Central memory CD8-positive, alpha-beta T cell (primary cell): ENCODE measurements at regions not wholly inside any gene's neighbourhood (a gene's known extent, or its start where the extent isn't known, plus 50 kb on each side); places are given as distances from the start of the nearest gene placed in this dataset.

ENCODE experiments used
- ATAC-seq: fragments of 150-1000 bp; cut with Tn5 transposase; replicated peaks from 2 replicates; pipeline ENCODE4 v1.10.0; 2022; ENCODE audit warnings: mild to moderate bottlenecking, moderate FRiP score, moderate number of reproducible peaks; ENCODE audit not compliant: poor library complexity, severe bottlenecking; ENCODE audit errors: extremely low read depth
- DNase-seq, 2 donors: peaks; one replicate each; pipeline ENCODE4 v3.0.0; 2021; ENCODE audit warnings: low spot score in 2 of 2
- H3K27ac Mint-ChIP-seq: one replicate; pipeline ENCODE4 v1.8.0; 2022; ENCODE audit warnings: low read depth, mild to moderate bottlenecking, moderate library complexity, mixed read lengths
- H3K27me3 Mint-ChIP-seq: one replicate; pipeline ENCODE4 v1.8.0; 2022; ENCODE audit warnings: mixed read lengths
- H3K36me3 Mint-ChIP-seq: one replicate; pipeline ENCODE4 v1.8.0; 2022; ENCODE audit warnings: mild to moderate bottlenecking, moderate library complexity, mixed read lengths; ENCODE audit not compliant: insufficient read depth
- H3K4me1 Mint-ChIP-seq: one replicate; pipeline ENCODE4 v1.8.0; 2022; ENCODE audit warnings: mixed read lengths
- H3K4me3 Mint-ChIP-seq: one replicate; pipeline ENCODE4 v1.8.0; 2022; ENCODE audit warnings: mild to moderate bottlenecking, moderate library complexity, mixed read lengths
- H3K9me3 Mint-ChIP-seq: one replicate; pipeline ENCODE4 v1.8.0; 2022; ENCODE audit warnings: mixed read lengths

DNA sequence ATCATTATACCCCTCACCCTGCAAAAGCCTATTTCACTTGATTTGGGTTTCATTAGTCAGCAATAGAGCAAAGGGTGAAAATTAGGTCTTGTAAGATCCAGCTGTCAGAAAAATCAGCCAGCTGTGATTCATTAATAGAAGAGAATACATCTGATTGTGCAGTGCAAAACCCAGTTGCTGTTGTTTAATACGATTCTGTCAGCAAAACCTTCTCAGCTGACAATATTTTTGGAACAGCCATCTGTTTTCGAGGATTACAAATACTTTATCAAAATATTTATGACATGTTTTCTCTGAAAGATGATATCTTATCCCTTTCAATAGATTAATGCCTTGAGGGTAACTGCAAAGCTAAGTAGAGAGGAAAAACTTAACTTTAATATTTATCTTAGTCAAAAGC lies 1354.0 kb upstream of the RAG2 start:
- Mint-ChIP-seq H3K9me3 (peaks cover 23% of the 10 kb centered on the region), H3K36me3 (no peaks in the 10 kb centered on the region), H3K27me3 (no peaks in the 10 kb centered on the region), H3K27ac (no peak overlapping the region), H3K4me1 (no peaks in the 10 kb centered on the region), H3K4me3 (no peak overlapping the region)
- no peak for ATAC-seq
- DNase-seq = no peak

DNA sequence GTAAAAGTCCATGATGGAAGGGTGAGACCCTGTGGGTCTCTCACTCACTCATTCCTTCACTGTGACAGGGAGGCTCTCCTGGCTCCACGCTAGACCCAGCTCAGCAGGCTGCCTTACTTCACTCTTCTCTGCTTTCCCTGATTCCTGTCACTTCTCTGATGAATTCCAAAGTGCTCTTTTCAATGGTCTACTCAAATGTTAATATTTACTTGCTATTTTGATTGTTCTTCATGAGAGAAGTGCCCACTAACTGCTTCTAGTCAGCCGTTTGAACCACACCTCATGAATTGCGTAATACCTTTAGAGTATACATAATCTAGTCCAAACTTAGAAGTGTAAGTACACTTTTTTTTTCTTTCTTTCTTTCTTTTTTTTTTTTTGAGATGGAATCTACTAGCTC lies 1350.2 kb upstream of the RAG2 start:
- Mint-ChIP-seq H3K9me3 (peaks cover 22% of the 10 kb centered on the region), H3K36me3 (no peaks in the 10 kb centered on the region), H3K27me3 (no peaks in the 10 kb centered on the region), H3K27ac (no peak overlapping the region), H3K4me1 (no peaks in the 10 kb centered on the region), H3K4me3 (no peak overlapping the region)
- ATAC-seq = no peak
- no peak for DNase-seq

DNA sequence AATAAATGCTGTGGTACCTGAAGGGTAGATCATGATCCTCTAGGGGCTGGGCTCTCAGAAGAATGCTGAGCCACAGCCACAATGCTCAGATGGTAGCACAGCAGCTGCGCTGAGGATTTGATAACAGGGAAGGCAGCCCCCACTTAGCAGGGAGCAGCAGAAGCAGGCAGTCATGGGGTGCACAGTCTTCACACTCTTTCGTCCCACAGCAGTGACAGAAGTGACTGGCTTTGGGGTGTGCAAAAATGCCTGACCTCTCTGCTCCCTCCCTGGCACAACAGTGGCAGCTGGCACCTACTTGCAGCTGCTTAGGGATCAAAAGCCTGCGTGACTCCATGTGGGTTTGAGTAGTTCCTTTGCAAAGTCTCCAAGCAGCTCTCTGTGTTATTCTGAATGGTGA lies 1349.8 kb upstream of the RAG2 start:
- H3K9me3 Mint-ChIP-seq = peaks cover 26% of the 10 kb centered on the region
- DNase-seq (no peak), ATAC-seq (no peak)
- no peak overlapping the region for H3K27ac Mint-ChIP-seq
- H3K4me1 Mint-ChIP-seq = no peaks in the 10 kb centered on the region
- no peaks in the 10 kb centered on the region for H3K27me3 Mint-ChIP-seq
- no peak overlapping the region for H3K4me3 Mint-ChIP-seq
- H3K36me3 Mint-ChIP-seq = no peaks in the 10 kb centered on the region

DNA sequence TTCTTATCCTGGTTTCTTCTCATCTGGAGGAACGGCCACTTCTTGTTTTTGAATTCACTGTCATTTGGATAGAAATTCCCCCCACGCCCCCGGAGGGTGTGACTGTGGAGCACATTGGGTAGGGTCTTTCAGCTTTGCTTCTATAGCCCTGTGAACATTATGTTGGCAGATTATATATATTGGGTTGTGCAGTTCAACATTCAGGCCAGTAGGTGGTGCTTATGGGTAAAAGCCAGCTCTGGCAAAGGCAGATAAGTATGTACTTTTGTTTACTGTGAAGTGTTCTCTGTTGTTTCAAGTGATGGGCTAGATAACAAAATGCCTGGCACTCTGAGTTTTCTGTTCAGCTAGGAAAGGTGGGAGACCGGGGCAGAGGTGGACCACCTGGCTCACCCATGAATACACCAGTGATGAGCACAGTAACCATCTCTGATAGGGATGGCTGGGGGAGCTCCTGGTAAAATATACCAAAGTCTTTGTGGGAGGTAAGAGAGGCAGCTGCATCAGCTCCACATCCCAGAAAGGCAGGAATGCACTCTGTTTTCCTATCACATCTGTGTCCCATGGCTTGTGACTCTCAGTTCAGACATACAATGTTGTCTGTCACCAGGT lies 1348.2 kb upstream of the RAG2 start:
- Mint-ChIP-seq H3K4me1 (no peaks in the 10 kb centered on the region), H3K27ac (no peak overlapping the region), H3K36me3 (no peaks in the 10 kb centered on the region), H3K4me3 (no peak overlapping the region), H3K27me3 (no peaks in the 10 kb centered on the region), H3K9me3 (peaks cover 32% of the 10 kb centered on the region)
- ATAC-seq (no peak), DNase-seq (no peak)

DNA sequence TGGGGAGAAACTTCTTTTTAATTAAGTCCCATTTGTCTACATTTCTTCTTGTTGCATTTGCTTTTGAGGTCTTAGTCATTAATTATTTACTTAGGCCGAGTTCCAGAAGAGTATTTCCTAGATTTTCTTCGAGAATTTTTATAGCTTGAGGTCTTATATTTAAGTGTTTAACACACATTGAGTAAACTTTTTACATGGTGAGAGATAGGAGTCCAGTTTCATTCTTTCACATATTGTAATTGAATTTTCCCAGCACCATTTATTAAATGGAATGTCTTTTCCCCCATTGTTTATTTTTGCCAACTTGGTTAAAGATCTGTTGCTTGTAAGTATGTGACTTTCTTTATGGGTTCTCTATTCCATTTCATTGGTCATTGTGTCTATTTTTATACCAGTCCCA lies 1344.0 kb upstream of the RAG2 start:
- Mint-ChIP-seq H3K36me3 (no peaks in the 10 kb centered on the region), H3K27ac (no peak overlapping the region), H3K9me3 (peaks cover 25% of the 10 kb centered on the region), H3K4me1 (no peaks in the 10 kb centered on the region), H3K4me3 (no peak overlapping the region), H3K27me3 (no peaks in the 10 kb centered on the region)
- ATAC-seq (no peak), DNase-seq (no peak)

DNA sequence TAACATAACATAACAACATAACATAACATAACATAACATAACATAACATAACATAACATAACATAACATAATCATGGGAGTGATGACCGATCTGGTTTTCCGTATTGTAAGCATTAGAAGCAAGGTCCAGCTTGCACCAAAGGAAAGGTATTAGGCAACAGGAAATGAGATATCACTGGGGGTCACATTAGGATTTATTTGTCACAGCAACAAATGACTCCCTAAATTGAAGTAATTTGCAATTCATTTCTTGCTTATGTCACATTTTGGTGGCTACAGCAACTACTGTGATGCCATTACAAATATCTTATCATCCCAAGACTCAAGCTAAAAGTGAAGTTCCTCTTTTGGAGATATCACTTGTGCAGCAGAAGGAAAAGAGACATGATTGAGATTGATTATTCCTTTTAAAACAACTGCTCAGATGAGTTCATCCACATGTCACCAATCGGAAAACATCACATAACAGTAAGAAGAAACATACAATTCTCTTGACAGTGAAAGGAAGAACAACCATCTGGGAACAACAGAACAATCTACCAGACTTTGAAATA lies 1331.1 kb upstream of the RAG2 start:
- H3K9me3 Mint-ChIP-seq = peaks cover 13% of the 10 kb centered on the region

DNA sequence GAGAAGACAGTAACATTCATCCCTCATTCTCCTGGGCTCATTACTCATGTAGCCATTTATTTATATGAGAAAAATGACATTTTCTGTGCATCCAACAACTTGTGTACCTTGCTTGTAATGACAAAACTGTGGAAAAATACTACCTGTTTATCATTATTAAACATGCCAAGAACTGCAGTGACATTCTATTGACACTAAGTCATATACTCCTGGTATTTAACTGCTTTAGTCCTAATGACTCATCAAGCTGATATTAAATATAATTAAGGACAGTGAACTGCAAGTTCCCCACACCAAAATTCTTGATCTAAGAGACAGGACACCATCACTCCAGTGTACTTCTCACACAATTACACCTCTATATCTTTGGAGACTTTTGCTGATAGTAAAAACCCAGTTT lies 1328.7 kb upstream of the RAG2 start:
- H3K4me1 Mint-ChIP-seq = no peaks in the 10 kb centered on the region

More for the DNA sequence above, 1331.1 kb upstream of the RAG2 start:
- DNase-seq (no peak), ATAC-seq (no peak)
- no peak overlapping the region for H3K27ac Mint-ChIP-seq
- H3K4me3 Mint-ChIP-seq = no peak overlapping the region
- H3K36me3 Mint-ChIP-seq = no peaks in the 10 kb centered on the region
- H3K27me3 Mint-ChIP-seq = no peaks in the 10 kb centered on the region
- H3K4me1 Mint-ChIP-seq = no peaks in the 10 kb centered on the region

DNA sequence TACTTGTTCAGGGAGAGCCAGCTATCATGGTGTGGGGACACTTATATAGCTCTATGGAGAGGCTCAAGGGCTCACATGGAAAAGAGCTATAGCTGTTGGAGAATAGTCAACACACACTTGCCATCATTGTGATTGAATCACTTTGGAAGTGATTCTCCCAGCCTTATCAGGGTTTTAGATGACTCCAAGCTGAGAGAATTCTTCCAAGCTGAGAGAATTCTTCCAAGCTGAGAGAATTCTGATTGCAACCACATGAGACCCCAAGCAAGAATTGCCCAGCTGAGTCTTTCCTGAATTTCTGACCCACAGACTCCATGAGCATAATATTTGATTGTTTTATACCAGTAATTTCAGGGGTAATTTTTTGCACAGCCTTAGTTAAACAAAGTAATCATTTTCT lies 1318.3 kb upstream of the RAG2 start:
- Mint-ChIP-seq H3K36me3 (no peaks in the 10 kb centered on the region), H3K9me3 (peaks cover 14% of the 10 kb centered on the region), H3K27me3 (no peaks in the 10 kb centered on the region), H3K4me1 (no peaks in the 10 kb centered on the region), H3K4me3 (no peak overlapping the region), H3K27ac (no peak overlapping the region)
- ATAC-seq (no peak), DNase-seq (no peak)

More for the DNA sequence above, 1328.7 kb upstream of the RAG2 start:
- Mint-ChIP-seq H3K27ac (no peak overlapping the region), H3K4me3 (no peak overlapping the region), H3K27me3 (no peaks in the 10 kb centered on the region), H3K36me3 (no peaks in the 10 kb centered on the region), H3K9me3 (peaks cover 12% of the 10 kb centered on the region)
- ATAC-seq = no peak
- no peak for DNase-seq

DNA sequence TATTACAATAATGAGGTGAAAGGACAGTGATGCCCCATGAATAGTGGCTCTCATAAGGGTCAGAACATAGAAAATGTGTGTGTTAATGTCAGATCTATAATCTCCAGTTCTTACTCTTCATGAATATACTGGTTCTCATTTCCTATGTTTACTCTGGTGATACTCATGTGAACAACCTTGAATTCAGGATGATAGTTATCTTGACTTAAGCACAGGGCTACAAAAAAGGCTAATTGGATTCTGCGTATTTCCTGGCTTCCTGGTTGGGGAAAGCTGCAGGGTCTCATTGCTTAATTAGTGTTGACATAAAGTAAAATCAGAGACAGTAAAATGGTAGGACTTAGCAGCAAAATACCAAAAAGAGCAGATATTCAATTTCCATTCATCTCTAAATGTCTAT lies 1316.8 kb upstream of the RAG2 start:
- Mint-ChIP-seq H3K9me3 (peaks cover 25% of the 10 kb centered on the region), H3K4me1 (no peaks in the 10 kb centered on the region), H3K27ac (no peak overlapping the region), H3K36me3 (no peaks in the 10 kb centered on the region), H3K4me3 (no peak overlapping the region), H3K27me3 (no peaks in the 10 kb centered on the region)
- DNase-seq (no peak), ATAC-seq (no peak)

DNA sequence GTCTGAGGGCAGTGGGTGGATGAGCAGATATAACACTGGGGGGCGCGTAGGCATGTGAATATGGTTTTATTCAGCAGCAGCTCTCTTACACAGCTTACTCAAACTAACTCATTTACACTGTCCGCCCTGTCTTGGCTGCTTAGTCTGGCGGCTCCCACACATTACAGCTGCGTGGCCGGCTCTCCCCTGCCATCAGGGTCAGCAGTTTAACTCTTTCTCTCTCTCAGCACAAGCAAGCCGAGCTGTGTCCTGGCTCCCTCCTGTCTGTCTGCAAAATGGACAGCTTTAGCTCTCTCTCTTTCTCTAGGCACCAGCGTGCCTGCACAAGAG lies 1310.1 kb upstream of the RAG2 start:
- no peak overlapping the region for H3K27ac Mint-ChIP-seq
- H3K4me3 Mint-ChIP-seq = no peak overlapping the region
- H3K36me3 Mint-ChIP-seq = peaks cover 2% of the 10 kb centered on the region
- peaks cover 18% of the 10 kb centered on the region for H3K9me3 Mint-ChIP-seq
- no peak for ATAC-seq
- H3K27me3 Mint-ChIP-seq = no peaks in the 10 kb centered on the region
- H3K4me1 Mint-ChIP-seq = no peaks in the 10 kb centered on the region
- DNase-seq = no peak

DNA sequence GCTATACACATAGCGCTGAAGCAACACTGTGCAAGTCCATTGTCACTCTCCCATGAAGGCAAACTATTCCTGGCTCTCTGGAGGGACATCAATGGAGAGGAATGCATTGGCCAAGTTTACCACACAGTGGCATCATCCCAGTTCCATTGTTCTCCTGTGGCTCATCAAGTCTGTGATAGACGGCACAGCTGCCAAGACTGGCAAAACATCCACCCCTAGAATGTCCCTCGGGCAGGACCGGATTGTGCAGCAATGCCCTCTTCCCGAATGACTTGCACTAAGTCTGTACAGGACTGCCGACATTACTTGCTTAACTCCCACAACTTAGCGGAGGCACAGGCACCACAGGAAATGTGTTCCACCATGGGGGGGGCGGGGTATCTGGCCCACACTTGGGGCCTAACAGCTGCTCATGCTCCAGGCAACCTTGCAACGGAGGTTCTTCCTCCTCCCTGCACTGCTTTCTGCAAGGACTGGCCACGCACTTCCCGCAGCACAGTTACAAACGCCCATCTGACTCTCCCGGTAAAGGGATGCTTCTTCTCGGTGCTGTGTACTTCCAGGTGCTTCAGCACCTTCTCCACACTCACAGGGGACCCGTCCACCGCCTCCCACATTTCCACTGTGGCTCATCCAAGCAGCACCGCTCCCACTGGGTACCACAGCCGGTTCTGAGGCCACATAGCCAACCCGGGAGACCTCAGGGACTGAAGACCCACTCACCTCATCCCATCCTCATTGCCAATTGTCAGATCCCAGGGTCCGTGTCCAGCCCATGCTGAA lies 1309.6 kb upstream of the RAG2 start:
- ATAC-seq = no peak
- no peak for DNase-seq
- Mint-ChIP-seq H3K4me3 (no peak overlapping the region), H3K4me1 (no peaks in the 10 kb centered on the region), H3K27me3 (no peaks in the 10 kb centered on the region), H3K36me3 (peaks cover 2% of the 10 kb centered on the region), H3K9me3 (peaks cover 18% of the 10 kb centered on the region), H3K27ac (no peak overlapping the region)

DNA sequence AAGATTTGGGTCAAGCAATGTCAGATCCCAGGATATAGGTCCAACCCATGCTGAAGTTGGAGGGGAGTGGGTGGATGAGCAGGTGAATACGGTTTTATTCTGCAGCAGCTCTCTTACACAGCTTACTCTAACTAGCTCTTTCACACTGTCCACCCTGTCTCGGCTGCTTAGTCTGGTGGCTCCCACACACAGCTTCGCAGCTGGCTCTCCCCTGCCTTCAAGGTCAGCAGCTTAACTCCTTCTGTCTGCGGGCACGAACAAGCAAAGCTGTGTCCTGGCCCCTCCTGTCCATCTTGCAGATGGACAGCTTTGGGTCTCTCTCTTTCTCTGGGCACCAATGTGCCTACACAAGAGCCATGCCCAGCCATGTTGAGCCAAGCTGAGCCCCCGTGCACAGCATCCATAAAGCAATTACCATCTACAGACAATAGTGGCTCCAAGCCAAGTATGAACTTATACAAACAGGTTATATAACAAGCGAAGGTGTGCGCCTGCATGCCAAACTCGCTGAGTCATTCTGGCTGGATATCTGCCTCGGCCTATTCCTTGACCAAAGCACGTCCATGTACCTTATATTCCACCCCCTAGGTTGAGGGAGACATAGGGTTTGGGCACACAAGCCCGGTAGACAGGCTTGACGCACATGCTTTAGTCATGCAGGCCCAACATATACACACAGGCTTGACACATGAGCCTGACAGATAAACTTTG lies 1307.8 kb upstream of the RAG2 start:
- ATAC-seq (no peak), DNase-seq (no peak)
- Mint-ChIP-seq H3K27me3 (no peaks in the 10 kb centered on the region), H3K4me3 (no peak overlapping the region), H3K4me1 (no peaks in the 10 kb centered on the region), H3K9me3 (peaks cover 14% of the 10 kb centered on the region), H3K27ac (no peak overlapping the region), H3K36me3 (peaks cover 2% of the 10 kb centered on the region)

DNA sequence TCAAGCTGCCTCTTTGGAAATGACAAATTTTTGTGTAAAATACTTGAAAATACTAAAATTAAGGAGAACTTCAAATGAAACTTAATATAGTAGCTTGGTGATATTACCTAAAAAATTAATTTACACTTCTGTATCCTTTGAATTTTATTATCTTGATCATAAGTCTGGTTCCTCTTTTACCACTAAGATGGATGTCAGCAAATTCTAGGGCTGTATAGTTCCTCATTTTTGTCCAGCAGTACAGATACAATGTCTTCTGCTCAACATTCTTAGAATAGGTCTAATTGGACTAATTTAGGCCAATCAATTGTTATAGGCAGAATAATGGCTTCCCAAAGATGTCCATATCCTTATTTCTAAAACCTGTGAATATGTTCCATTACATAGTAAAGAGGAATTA lies 1298.0 kb upstream of the RAG2 start:
- peaks cover 19% of the 10 kb centered on the region for H3K9me3 Mint-ChIP-seq
- no peak overlapping the region for H3K4me3 Mint-ChIP-seq
- no peaks in the 10 kb centered on the region for H3K27me3 Mint-ChIP-seq
- ATAC-seq (no peak), DNase-seq (no peak)
- H3K4me1 Mint-ChIP-seq = no peaks in the 10 kb centered on the region
- H3K27ac Mint-ChIP-seq = no peak overlapping the region
- no peaks in the 10 kb centered on the region for H3K36me3 Mint-ChIP-seq
